Adrenal gland (tissue), 9 donors: ENCODE measurements at regions not wholly inside any gene's neighbourhood (a gene's known extent, or its start where the extent isn't known, plus 50 kb on each side); places are given as distances from the start of the nearest gene placed in this dataset.
A peak's percentile ranks its signal among the peaks of the same experiment; 100 is the strongest.

ENCODE experiments used
- DNase-seq, 7 donors: peaks; one replicate each; pipeline ENCODE4 v3.0.0-alpha.2; 2019 to 2020
- H3K27ac ChIP-seq, 5 donors: fragments of 200-600 bp; sonication (generic) in 4 of 5; 1 replicate in 3 of 5; 2 replicates in 2 of 5; pipeline versions ENCODE4 v1.5.1 to v1.8.0; 2016 to 2020; ENCODE audit warnings: mild to moderate bottlenecking in 1 of 5
- H3K27me3 ChIP-seq: fragments of 200-600 bp; 2 replicates; pipeline ENCODE4 v1.8.0; 2021
- H3K36me3 ChIP-seq, 2 donors: fragments of 200-600 bp; replicated peaks in 1 of 2; 1 replicate in 1 of 2; 2 replicates in 1 of 2; pipeline versions ENCODE4 v1.5.1 to v1.8.0; 2018 to 2022
- H3K4me1 ChIP-seq, 2 donors: fragments of 200-600 bp; replicated peaks in 1 of 2; 1 replicate in 1 of 2; 2 replicates in 1 of 2; pipeline versions ENCODE4 v1.5.1 to v1.8.0; 2018 to 2021
- H3K4me3 ChIP-seq, 4 donors: fragments of 200-600 bp; sonication (generic) in 3 of 4; one replicate each; pipeline ENCODE4 v1.5.1; 2016 to 2018
- H3K9me3 ChIP-seq, 3 donors: fragments of 200-600 bp; sonication (generic) in 1 of 3; replicated peaks in 1 of 3; 1 replicate in 2 of 3; 2 replicates in 1 of 3; pipeline versions ENCODE4 v1.5.1 to v1.8.0; 2016 to 2021
- POLR2A ChIP-seq, 2 donors: fragments of 450-650 bp; IDR thresholded peaks; one replicate each; pipeline ENCODE4 v1.6.1; 2017; ENCODE audit warnings: antibody characterized with exemption in 2 of 2, mild to moderate bottlenecking in 2 of 2, moderate library complexity in 1 of 2
- WGBS, 4 donors: extraction: QIAGEN DNeasy Blood & Tissue Kit in 2 of 4; methylation state at CpG; one replicate each; pipeline versions ENCODE4 v1.1.5 to v1.1.7; 2013 to 2017; 5-methylcytosine and 5-hydroxymethylcytosine counted together
- intact Hi-C, 2 donors: fragments of 100-400 bp; cut with DNase I; formaldehyde crosslinking; loops; one replicate each; pipeline versions ENCODE4 v1.14.1 to v1.15.0; 2022 to 2023
- TF ChIP-seq, protein P1 (sequence below), 6 experiments: fragments of 450-650 bp in 4 of 6; fragments of 200-600 bp in 2 of 6; sonication (generic) in 1 of 6; IDR thresholded peaks; 1 replicate in 5 of 6; 2 replicates in 1 of 6; pipeline versions ENCODE4 v1.5.1 to v1.8.0; 2016 to 2021; ENCODE audit warnings: antibody characterized with exemption in 6 of 6, mild to moderate bottlenecking in 2 of 6, moderate library complexity in 1 of 6
- donor health status: healthy with polysubstance abuse.
- donor health status: Bipolar disorder and iron deficiency.
- donor health status: DM: yes; HTN: yes; CAD: no.
- donor health status: DM: no; HTN: no; CAD: no.
- donor health status: DM: no; HTN: no; CAD: no.

DNA sequence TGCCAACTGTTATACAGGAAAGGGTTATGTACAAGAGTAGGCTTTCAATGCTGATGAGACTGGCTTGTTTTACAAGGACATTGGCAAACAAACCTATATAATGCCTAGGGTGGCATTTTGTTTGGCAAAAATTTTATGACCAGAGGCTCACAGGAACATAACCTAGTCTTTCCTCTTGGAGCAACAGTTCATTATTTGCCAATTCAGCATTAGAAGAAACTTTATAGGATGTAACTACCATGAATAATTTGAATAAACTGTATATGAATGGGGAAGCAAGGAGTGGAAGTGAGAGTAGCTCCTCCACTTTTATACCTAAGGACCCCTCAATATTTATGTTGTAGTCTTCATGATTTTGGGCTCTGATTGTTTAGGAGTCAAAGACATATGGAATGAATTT, 103.9 kb upstream of the WAC start:
- no peaks in the 10 kb centered on the region for H3K4me1 ChIP-seq
- H3K36me3 ChIP-seq: no peaks in the 10 kb centered on the region
- no peak overlapping the region for H3K27ac ChIP-seq
- intact Hi-C loops: no loop called here
- TF ChIP-seq POLR2A (IDR thresholded peaks at IDR 0.05): no peak
- TF ChIP-seq, protein P1, sequence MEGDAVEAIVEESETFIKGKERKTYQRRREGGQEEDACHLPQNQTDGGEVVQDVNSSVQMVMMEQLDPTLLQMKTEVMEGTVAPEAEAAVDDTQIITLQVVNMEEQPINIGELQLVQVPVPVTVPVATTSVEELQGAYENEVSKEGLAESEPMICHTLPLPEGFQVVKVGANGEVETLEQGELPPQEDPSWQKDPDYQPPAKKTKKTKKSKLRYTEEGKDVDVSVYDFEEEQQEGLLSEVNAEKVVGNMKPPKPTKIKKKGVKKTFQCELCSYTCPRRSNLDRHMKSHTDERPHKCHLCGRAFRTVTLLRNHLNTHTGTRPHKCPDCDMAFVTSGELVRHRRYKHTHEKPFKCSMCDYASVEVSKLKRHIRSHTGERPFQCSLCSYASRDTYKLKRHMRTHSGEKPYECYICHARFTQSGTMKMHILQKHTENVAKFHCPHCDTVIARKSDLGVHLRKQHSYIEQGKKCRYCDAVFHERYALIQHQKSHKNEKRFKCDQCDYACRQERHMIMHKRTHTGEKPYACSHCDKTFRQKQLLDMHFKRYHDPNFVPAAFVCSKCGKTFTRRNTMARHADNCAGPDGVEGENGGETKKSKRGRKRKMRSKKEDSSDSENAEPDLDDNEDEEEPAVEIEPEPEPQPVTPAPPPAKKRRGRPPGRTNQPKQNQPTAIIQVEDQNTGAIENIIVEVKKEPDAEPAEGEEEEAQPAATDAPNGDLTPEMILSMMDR (IDR thresholded peaks at IDR 0.05): no peak
- no peaks in the 10 kb centered on the region for H3K27me3 ChIP-seq
- no peak overlapping the region for H3K4me3 ChIP-seq
- H3K9me3 ChIP-seq: no peaks in the 10 kb centered on the region
- DNase-seq: no peak

DNA sequence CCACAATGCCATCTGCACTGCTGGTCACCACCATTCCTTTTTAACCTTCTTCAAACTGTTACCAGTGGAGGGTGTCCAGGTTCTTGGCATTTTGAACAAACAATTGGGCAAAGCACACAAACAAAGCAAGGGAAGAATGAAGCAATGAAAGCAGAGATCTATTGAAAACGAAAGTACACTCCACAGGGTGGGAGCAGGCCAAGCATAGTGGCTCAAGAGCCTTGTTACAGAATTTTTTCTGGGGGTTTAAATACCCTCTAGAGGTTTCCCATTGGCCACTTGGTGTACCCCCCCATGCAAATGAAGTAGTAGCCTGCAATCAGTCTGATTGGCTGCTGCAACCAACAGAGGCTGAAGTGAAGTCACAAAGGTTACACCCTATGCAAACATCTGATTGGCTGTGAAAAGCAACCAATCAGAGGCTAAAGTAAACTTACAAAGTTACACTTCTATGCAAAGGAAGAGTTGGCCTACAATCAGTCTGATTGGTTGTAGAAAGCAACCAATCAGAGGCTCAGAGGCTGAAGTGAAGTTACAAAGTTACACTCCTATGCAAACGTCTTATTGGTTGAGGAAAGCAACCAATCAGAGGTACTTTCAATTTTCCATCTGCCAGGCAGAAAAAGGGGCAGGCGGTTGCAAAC, 103.2 kb upstream of the WAC start:
- no peaks in the 10 kb centered on the region for H3K36me3 ChIP-seq
- intact Hi-C loops: loop anchor here in 1 of 2 donors (10.0 kb wide), 3 partner anchors 155 to 875 kb away; no protein-coding TSS in a partner anchor
- no peaks in the 10 kb centered on the region for H3K4me1 ChIP-seq
- H3K9me3 ChIP-seq: no peaks in the 10 kb centered on the region
- H3K27ac ChIP-seq: no peak overlapping the region
- no peak overlapping the region for H3K4me3 ChIP-seq
- DNase-seq: no peak
- no peaks in the 10 kb centered on the region for H3K27me3 ChIP-seq
- TF ChIP-seq, protein P1 (IDR thresholded peaks at IDR 0.05): no peak
- no peak for TF ChIP-seq POLR2A (IDR thresholded peaks at IDR 0.05)
- WGBS, 4 donors: 77 to 89% (median 87%) methylated on average over 3 of the region's 3 CpGs

DNA sequence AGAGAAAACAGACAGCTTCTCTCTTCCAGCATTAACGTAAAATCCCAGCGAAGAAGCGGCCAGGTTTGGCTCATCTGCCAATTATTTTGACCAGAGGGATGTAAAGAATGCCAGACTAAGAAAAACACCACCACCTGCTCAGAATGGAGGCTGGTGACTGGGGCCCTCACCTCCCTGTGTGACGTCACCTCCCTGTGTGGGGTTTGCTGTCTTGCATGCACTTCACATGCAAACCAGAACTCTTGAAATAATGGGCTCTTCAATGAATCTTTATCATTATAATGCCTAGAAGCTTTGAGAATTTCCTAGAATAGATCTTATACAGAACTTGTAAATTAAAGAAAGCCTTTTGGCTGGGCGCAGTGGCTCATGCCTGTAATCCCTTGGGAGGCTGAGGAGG, 101.8 kb upstream of the WAC start:
- DNase-seq: no peak
- TF ChIP-seq, protein P1 (IDR thresholded peaks at IDR 0.05): no peak
- no peak for TF ChIP-seq POLR2A (IDR thresholded peaks at IDR 0.05)
- Histone ChIP-seq H3K9me3 (no peaks in the 10 kb centered on the region), H3K27me3 (no peaks in the 10 kb centered on the region), H3K4me1 (no peaks in the 10 kb centered on the region), H3K36me3 (no peaks in the 10 kb centered on the region), H3K4me3 (no peak overlapping the region), H3K27ac (no peak overlapping the region)
- intact Hi-C loops: loop anchor here in 1 of 2 donors (10.0 kb wide), 3 partner anchors 154 to 874 kb away; no protein-coding TSS in a partner anchor
- WGBS, 4 donors: 66 to 81% (median 73%) methylated on average over 5 of the region's 5 CpGs

DNA sequence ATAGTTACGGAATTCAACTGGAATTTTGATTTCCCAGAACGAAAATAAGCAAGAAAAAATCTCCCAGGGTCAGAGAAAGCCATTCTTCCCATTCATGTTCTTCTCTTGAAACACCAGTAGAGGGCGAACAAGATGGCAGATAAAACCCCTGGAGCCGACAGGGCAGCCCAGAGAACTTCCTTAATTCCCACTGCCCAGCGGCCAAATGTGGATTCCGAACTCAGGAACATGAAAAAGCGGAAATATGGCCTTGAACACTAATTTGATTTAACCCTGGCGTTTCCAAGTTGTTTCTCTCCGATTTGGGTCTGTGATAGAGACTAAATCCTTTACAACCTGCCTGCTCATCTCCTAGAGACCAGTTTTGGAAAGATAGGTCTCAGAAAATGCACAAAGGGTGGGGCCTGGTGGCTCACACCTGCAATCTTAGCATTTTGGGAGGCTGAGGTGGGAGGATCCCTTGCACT, 100.7 kb upstream of the WAC start:
- no peaks in the 10 kb centered on the region for H3K36me3 ChIP-seq
- TF ChIP-seq POLR2A (IDR thresholded peaks at IDR 0.05): no peak
- TF ChIP-seq, protein P1 (IDR thresholded peaks at IDR 0.05): peak; percentile 52 to 75 (median 70)
- H3K9me3 ChIP-seq: no peaks in the 10 kb centered on the region
- H3K27ac ChIP-seq: no peak overlapping the region
- H3K4me3 ChIP-seq: no peak overlapping the region
- H3K4me1 ChIP-seq: no peaks in the 10 kb centered on the region
- no peaks in the 10 kb centered on the region for H3K27me3 ChIP-seq
- peak; percentile 32 to 80 (median 67) for DNase-seq
- intact Hi-C loops: loop anchor here in 1 of 2 donors (10.0 kb wide), 3 partner anchors 153 to 873 kb away; no protein-coding TSS in a partner anchor
- 0 to 2% (median 1%) methylated on average over 9 of the region's 9 CpGs for WGBS, 4 donors
